HepG2 (cell line): ENCODE measurements at regions not wholly inside any gene's neighbourhood (a gene's known extent, or its start where the extent isn't known, plus 50 kb on each side); places are given as distances from the start of the nearest gene placed in this dataset.

Experiments
- ATF1 ChIP-seq: IDR thresholded peaks from 2 replicates; pipeline ENCODE4 v1.6.1; 2016; ENCODE audit warnings: mild to moderate bottlenecking, control low read depth
- ELK4 ChIP-seq: sonication (generic); formaldehyde crosslinking; IDR thresholded peaks from 2 replicates; pipeline ENCODE4 v1.9.0; 2021; ENCODE audit warnings: missing genetic modification reagents, borderline replicate concordance
- HMGXB3 ChIP-seq: sonication (generic); formaldehyde crosslinking; IDR thresholded peaks from 2 replicates; pipeline ENCODE4 v1.4.0; 2020; ENCODE audit warnings: missing genetic modification reagents, borderline replicate concordance
- IRF1 ChIP-seq: sonication (generic); formaldehyde crosslinking; IDR thresholded peaks from 2 replicates; pipeline ENCODE4 v1.4.0; 2020; ENCODE audit warnings: low read depth, mild to moderate bottlenecking, missing genetic modification reagents
- ZBTB21 ChIP-seq: sonication (generic); formaldehyde crosslinking; IDR thresholded peaks from 2 replicates; pipeline ENCODE4 v1.4.0; 2020; ENCODE audit warnings: missing genetic modification reagents
- ZNF235 ChIP-seq: sonication (generic); formaldehyde crosslinking; IDR thresholded peaks from 2 replicates; pipeline ENCODE4 v1.8.1; 2023; ENCODE audit warnings: mild to moderate bottlenecking, missing genetic modification reagents, borderline replicate concordance

- no peak for TF ChIP-seq ELK4 (CRISPR knock-in tag)
- TF ChIP-seq ATF1 (CRISPR knock-in tag) = no peak
- no peak for TF ChIP-seq ZNF235 (CRISPR knock-in tag)
- no peak for TF ChIP-seq HMGXB3 (CRISPR knock-in tag)
- no peak for TF ChIP-seq ZBTB21 (CRISPR knock-in tag)
- no peak for TF ChIP-seq IRF1 (CRISPR knock-in tag)
These were observed 191.3 kb downstream of the MID1IP1 start (continued) for GRCh38 chrX:38992441-38993096.
